HG03196 (cell line): ENCODE measurements at regions not wholly inside any gene's neighbourhood (a gene's known extent, or its start where the extent isn't known, plus 50 kb on each side); places are given as distances from the start of the nearest gene placed in this dataset.

Experiments
- ATAC-seq: cut with Tn5 transposase; IDR thresholded peaks from one replicate; pipeline ENCODE4 v1.9.1; 2021; ENCODE audit not compliant: unreplicated experiment

GRCh38 chr2:107020392-107020791, 134.4 kb upstream of the ST6GAL2 start:
- no peak for ATAC-seq

- ATAC-seq = no peak
Observed at GRCh38 chr2:107024269-107024668, 138.3 kb upstream of the ST6GAL2 start.

GRCh38 chr2:107025291-107025857, 139.4 kb upstream of the ST6GAL2 start:
- ATAC-seq = no peak

- no peak for ATAC-seq
Observed at GRCh38 chr2:107025869-107026380, 140.0 kb upstream of the ST6GAL2 start.

GRCh38 chr2:107027205-107027604, 141.2 kb upstream of the ST6GAL2 start:
- no peak for ATAC-seq

GRCh38 chr2:107027810-107028209, 141.8 kb upstream of the ST6GAL2 start:
- no peak for ATAC-seq

GRCh38 chr2:107028661-107029060, 142.7 kb upstream of the ST6GAL2 start:
- no peak for ATAC-seq

- no peak for ATAC-seq
Observed at GRCh38 chr2:107036293-107036692, 150.3 kb upstream of the ST6GAL2 start.

GRCh38 chr2:107062173-107062572, 176.2 kb upstream of the ST6GAL2 start:
- no peak for ATAC-seq

GRCh38 chr2:107062599-107063220, 176.7 kb upstream of the ST6GAL2 start:
- ATAC-seq = no peak

GRCh38 chr2:107063228-107063627, 177.3 kb upstream of the ST6GAL2 start:
- no peak for ATAC-seq

GRCh38 chr2:107064750-107065149, 178.8 kb upstream of the ST6GAL2 start:
- no peak for ATAC-seq

- no peak for ATAC-seq
Observed at GRCh38 chr2:107068069-107068916, 182.3 kb upstream of the ST6GAL2 start.

GRCh38 chr2:107069890-107070289, 183.9 kb upstream of the ST6GAL2 start:
- no peak for ATAC-seq

GRCh38 chr2:107072150-107072940, 186.4 kb upstream of the ST6GAL2 start:
- no peak for ATAC-seq

GRCh38 chr2:107078584-107078983, 192.6 kb upstream of the ST6GAL2 start:
- ATAC-seq = no peak

- no peak for ATAC-seq
Observed at GRCh38 chr2:107086497-107086896, 200.5 kb upstream of the ST6GAL2 start.

- no peak for ATAC-seq
Observed at GRCh38 chr2:107088156-107088555, 202.2 kb upstream of the ST6GAL2 start.

GRCh38 chr2:107091163-107091864, 205.3 kb upstream of the ST6GAL2 start:
- ATAC-seq = no peak

- ATAC-seq = no peak
Observed at GRCh38 chr2:107093426-107093957, 207.5 kb upstream of the ST6GAL2 start.
